ENCODE measurements at regions not wholly inside any gene's neighbourhood (a gene's known extent, or its start where the extent isn't known, plus 50 kb on each side); places are given as distances from the start of the nearest gene placed in this dataset.

DNA sequence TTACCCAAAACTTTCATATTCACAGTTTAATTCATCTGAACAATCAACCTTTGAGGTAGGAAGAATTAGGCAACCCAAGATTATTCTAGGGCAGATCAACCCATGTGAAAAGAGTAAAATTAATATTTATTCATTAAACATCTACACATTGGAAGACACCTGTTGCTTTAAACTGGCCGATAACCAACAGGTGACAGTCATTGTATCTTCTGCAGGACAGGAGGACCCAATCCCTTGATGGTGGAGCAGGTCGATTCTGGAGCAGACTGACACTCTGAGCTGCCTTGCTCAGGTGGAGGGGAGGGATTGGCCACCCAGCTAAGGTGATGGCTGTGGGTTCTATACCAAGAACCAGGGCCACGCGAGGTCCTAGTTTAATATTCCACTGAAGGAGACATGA lies 230.3 kb downstream of the OSR1 start:
- TF ChIP-seq, protein P1, sequence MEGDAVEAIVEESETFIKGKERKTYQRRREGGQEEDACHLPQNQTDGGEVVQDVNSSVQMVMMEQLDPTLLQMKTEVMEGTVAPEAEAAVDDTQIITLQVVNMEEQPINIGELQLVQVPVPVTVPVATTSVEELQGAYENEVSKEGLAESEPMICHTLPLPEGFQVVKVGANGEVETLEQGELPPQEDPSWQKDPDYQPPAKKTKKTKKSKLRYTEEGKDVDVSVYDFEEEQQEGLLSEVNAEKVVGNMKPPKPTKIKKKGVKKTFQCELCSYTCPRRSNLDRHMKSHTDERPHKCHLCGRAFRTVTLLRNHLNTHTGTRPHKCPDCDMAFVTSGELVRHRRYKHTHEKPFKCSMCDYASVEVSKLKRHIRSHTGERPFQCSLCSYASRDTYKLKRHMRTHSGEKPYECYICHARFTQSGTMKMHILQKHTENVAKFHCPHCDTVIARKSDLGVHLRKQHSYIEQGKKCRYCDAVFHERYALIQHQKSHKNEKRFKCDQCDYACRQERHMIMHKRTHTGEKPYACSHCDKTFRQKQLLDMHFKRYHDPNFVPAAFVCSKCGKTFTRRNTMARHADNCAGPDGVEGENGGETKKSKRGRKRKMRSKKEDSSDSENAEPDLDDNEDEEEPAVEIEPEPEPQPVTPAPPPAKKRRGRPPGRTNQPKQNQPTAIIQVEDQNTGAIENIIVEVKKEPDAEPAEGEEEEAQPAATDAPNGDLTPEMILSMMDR (conservative IDR thresholded peaks at IDR 0.05; ENCODE audit: low read depth, low read length) = no peak
- TF ChIP-seq NFE2L2 (IDR thresholded peaks at IDR 0.05; ENCODE audit: low read depth, low read length) (no peak), RCOR1 (IDR thresholded peaks at IDR 0.05; ENCODE audit: insufficient replicate concordance, low read length) (no peak), MXI1 (IDR thresholded peaks at IDR 0.05; ENCODE audit: borderline replicate concordance, low read depth, low read length) (no peak), SMC3 (IDR thresholded peaks at IDR 0.05; ENCODE audit: low read depth, low read length) (no peak), MAFK (IDR thresholded peaks at IDR 0.05; ENCODE audit: low read depth, low read length) (no peak), POLR2A (IDR thresholded peaks at IDR 0.05; ENCODE audit: low read depth, low read length) (no peak), RFX5 (IDR thresholded peaks at IDR 0.05; ENCODE audit: low read depth, low read length) (no peak), CEBPB (IDR thresholded peaks at IDR 0.05; ENCODE audit: low read depth, low read length) (no peak), ELK1 (IDR thresholded peaks at IDR 0.05; ENCODE audit: borderline replicate concordance, low read depth, low read length) (no peak)
- TF ChIP-seq, protein P2, sequence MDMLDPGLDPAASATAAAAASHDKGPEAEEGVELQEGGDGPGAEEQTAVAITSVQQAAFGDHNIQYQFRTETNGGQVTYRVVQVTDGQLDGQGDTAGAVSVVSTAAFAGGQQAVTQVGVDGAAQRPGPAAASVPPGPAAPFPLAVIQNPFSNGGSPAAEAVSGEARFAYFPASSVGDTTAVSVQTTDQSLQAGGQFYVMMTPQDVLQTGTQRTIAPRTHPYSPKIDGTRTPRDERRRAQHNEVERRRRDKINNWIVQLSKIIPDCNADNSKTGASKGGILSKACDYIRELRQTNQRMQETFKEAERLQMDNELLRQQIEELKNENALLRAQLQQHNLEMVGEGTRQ (IDR thresholded peaks at IDR 0.05; ENCODE audit: low read depth, low read length) = no peak

All from IMR-90 (cell line).